HG03064 (cell line): ENCODE measurements at regions not wholly inside any gene's neighbourhood (a gene's known extent, or its start where the extent isn't known, plus 50 kb on each side); places are given as distances from the start of the nearest gene placed in this dataset.

Source experiments
- ATAC-seq: cut with Tn5 transposase; IDR thresholded peaks from one replicate; pipeline ENCODE4 v1.9.1; 2021; ENCODE audit warnings: low read depth; ENCODE audit not compliant: unreplicated experiment

DNA sequence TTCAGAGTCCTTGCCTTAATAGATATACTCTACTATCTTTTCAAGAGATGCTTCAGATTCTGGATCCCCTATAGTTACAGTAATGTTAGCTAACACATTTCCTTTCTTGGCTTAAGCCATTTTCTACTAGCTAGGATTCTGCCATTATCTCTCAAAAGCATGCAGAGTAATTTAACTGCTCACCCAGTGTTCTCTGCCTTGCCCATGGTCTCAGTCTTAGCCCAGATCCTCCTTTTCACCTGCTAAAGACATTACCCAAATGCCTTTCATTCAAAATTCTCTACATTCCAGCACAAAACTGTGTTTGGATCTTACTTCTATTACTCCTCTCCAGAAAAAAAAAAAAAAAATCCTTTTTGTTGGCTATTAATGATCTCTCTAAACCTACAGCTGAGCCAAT, 474.2 kb upstream of the LRRTM1 start:
- no peak for ATAC-seq

- ATAC-seq = no peak
These were observed 444.0 kb upstream of the LRRTM1 start for GRCh38 chr2:80748592-80748991.

DNA sequence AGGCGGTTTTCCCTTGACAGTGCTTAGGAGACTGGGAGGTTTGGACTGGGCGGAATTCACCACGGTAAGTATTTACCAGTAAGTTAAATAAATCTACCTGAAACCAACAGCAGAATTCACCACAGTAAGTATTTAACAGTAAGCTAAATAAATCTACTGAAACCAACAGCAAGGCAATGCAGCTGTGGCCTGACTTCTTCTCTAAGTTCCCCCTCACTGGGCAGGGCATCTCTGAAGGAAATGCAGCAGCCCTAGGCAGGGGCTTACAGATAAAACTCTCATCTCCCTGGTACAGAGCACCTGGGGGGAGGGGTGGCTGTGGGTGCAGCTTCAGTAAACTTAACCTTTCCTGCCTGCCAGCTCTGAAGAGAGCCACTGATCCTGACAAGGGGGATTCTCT, 432.5 kb upstream of the LRRTM1 start:
- ATAC-seq = no peak

GRCh38 chr2:80725001-80725400, 420.4 kb upstream of the LRRTM1 start:
- no peak for ATAC-seq

DNA sequence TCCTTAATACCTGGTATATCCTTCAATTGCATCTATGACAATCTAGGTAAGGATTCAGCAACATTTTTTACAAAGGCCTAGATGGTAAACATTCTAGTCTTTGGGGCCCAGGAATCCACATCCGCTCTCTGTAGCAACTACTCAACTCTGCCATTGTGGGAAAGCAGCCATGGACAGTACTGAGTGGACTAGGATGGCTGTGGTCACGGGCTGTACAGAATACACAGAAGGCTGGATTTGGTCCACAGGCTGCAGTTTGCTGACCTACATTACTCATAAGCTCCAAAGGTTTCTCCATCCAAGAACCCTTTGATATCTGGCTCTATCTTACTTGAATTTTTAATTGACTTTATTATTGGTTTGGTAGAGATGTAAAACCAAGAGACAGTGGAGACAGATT, 418.3 kb upstream of the LRRTM1 start:
- no peak for ATAC-seq

DNA sequence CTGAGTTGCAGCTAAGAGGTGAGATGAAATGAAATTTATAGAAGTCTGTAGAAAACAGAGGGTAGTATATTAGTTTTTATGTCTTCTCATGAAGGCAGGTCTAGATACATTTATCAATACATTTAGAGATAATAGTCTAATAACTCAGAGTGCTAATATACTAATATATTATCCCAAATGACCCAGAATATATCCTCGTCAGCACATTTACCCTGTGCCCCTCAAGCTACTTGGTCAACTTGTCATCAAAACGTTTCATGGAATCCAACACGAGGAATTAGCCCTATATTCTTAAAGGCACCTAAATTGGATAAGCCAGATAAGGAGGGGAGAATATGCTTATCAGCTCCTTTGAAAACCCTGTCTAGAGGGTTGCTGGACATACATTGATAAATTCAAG, 415.1 kb upstream of the LRRTM1 start:
- no peak for ATAC-seq

- no peak for ATAC-seq
These were observed 410.9 kb upstream of the LRRTM1 start for GRCh38 chr2:80715433-80715832.

GRCh38 chr2:80711915-80712314, 407.4 kb upstream of the LRRTM1 start:
- ATAC-seq = no peak

DNA sequence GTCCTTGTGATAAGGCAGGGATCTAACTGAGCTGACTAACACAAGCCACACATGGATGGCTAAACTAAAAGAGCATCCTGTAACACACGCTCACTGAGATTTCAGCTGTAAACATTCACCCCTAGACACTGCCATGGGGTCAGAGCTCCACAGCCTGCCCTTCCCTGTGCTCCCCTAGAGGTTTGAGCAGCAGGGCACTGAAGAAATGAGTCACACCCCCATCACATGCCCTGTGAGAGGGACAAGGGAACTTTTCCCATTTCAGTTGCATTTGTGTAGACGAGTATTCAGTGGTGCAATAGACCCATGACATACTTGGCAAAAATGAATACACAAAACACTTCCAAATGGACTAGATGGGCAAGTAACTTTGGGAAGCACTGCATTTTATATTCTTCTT, 402.4 kb upstream of the LRRTM1 start:
- ATAC-seq = no peak

DNA sequence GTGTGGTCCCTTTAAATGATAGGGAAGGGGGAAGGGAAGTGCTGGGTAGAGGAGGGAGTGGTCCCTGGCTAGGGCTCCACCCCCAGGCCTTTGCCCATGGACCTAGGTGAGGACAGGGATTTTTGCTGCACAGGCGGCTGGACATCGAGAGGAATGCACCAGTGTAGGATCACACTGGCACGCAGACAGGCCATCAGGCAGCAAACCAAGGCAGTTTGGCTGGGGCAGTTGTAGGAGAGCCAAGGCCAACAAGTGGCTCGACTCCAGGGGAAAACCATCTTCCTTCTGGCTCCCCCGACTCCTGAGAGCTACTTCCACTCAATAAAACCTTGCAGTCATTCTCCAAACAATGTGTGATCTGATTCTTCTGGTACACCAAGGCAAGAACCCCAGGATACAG, 402.0 kb upstream of the LRRTM1 start:
- ATAC-seq = no peak

DNA sequence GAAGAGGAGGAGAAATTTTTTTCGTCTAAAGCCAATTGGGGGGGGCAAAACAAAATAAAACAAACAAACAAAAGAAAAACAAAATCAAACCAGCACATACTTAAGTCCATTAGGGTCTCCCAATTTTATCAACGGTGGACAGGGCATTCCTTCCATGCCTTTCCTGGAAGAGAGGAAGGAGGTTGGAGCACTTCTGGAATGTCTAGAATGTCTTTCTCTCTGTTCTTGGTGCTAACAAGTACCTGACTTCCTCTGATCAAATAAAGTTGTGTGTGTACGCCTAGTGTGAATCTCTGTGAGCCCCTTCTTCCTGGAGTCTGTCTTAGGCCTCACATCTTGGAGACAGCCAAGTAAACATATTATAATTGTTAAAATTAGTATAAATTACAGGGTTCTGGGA, 399.0 kb upstream of the LRRTM1 start:
- ATAC-seq = no peak

- no peak for ATAC-seq
These were observed 396.4 kb upstream of the LRRTM1 start for GRCh38 chr2:80700961-80701360.
